ENCODE measurements at regions not wholly inside any gene's neighbourhood (a gene's known extent, or its start where the extent isn't known, plus 50 kb on each side); places are given as distances from the start of the nearest gene placed in this dataset.

- H3K4me3 ChIP-seq (ENCODE audit: low read depth in 1 of 2, low read length in 2 of 2) = no peak overlapping the region
- H3K4me1 ChIP-seq (ENCODE audit: control insufficient read depth in 2 of 2, insufficient read depth in 2 of 2, low read length in 1 of 2) = no peaks in the 10 kb centered on the region
- H3K27me3 ChIP-seq (ENCODE audit: control insufficient read depth in 1 of 2, insufficient read depth in 2 of 2, low read length in 2 of 2) = no peaks in the 10 kb centered on the region
- 84 to 88% methylated on average over 2 of the region's 2 CpGs for WGBS, 2 donors
- peaks cover 0 to 4% of the 10 kb centered on the region in 2 donors for H3K9me3 ChIP-seq (ENCODE audit: control insufficient read depth in 2 of 2, insufficient read depth in 1 of 2, low read depth in 1 of 2, low read length in 1 of 2)
- H3K27ac ChIP-seq (ENCODE audit: low read depth in 2 of 2, low read length in 1 of 2) = no peak overlapping the region
- H3K36me3 ChIP-seq (ENCODE audit: control insufficient read depth in 2 of 2, insufficient read depth in 2 of 2, low read length in 1 of 2) = no peaks in the 10 kb centered on the region
These were observed 646.2 kb upstream of the MIR17HG start for GRCh38 chr13:90701264-90701663.

DNA sequence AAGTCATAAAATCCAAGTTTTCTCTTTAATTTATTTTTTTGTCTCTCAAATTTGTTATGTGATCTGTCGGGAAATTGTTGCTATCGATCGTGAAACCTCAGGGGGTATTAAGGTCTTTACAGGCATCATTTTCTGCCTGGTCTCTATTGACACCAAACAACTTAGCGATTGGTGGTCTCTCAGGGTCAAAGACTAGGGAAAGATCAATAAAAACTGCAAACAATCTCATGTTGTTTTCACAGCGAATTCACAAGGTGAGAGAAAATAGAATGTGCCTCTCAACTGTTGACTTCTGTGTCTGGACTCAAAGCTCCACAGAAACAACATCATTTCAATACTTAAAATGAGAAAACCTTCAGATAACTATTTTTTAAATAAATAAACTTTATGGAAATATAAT, 645.4 kb upstream of the MIR17HG start:
- 67% methylated on average over 5 of the region's 5 CpGs for WGBS, 2 donors
- Histone ChIP-seq H3K36me3 (ENCODE audit: control insufficient read depth in 2 of 2, insufficient read depth in 2 of 2, low read length in 1 of 2) (no peaks in the 10 kb centered on the region), H3K9me3 (ENCODE audit: control insufficient read depth in 2 of 2, insufficient read depth in 1 of 2, low read depth in 1 of 2, low read length in 1 of 2) (peaks cover 0 to 4% of the 10 kb centered on the region in 2 donors), H3K27me3 (ENCODE audit: control insufficient read depth in 1 of 2, insufficient read depth in 2 of 2, low read length in 2 of 2) (no peaks in the 10 kb centered on the region), H3K4me1 (ENCODE audit: control insufficient read depth in 2 of 2, insufficient read depth in 2 of 2, low read length in 1 of 2) (no peaks in the 10 kb centered on the region), H3K27ac (ENCODE audit: low read depth in 2 of 2, low read length in 1 of 2) (no peak overlapping the region), H3K4me3 (ENCODE audit: low read depth in 1 of 2, low read length in 2 of 2) (no peak overlapping the region)

- Histone ChIP-seq H3K4me1 (ENCODE audit: control insufficient read depth in 2 of 2, insufficient read depth in 2 of 2, low read length in 1 of 2) (no peaks in the 10 kb centered on the region), H3K36me3 (ENCODE audit: control insufficient read depth in 2 of 2, insufficient read depth in 2 of 2, low read length in 1 of 2) (no peaks in the 10 kb centered on the region), H3K27me3 (ENCODE audit: control insufficient read depth in 1 of 2, insufficient read depth in 2 of 2, low read length in 2 of 2) (no peaks in the 10 kb centered on the region), H3K4me3 (ENCODE audit: low read depth in 1 of 2, low read length in 2 of 2) (no peak overlapping the region), H3K27ac (ENCODE audit: low read depth in 2 of 2, low read length in 1 of 2) (no peak overlapping the region), H3K9me3 (ENCODE audit: control insufficient read depth in 2 of 2, insufficient read depth in 1 of 2, low read depth in 1 of 2, low read length in 1 of 2) (no peaks in the 10 kb centered on the region)
- WGBS, 2 donors = 66 to 83% methylated on average over 4 of the region's 4 CpGs
These were observed 640.9 kb upstream of the MIR17HG start for GRCh38 chr13:90706631-90707030.

DNA sequence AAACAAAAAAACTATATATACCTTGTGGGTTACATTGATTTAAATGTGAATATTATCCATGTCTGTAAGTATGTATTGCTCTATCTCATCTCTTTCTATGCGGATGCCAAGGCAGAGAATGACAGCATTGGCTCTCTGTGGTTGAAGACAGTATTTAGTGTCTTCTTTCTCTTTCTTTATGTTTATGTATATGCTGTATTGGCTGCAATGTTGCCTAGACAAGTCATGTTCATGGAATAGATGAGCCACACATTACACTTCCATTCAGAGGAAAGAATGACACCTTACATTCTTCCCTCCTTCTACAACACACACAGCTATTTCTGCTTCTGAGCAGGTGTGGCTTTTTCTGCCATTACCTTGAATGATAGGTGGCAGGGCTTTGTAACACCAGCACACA, 639.4 kb upstream of the MIR17HG start:
- Histone ChIP-seq H3K4me1 (ENCODE audit: control insufficient read depth in 2 of 2, insufficient read depth in 2 of 2, low read length in 1 of 2) (no peaks in the 10 kb centered on the region), H3K27me3 (ENCODE audit: control insufficient read depth in 1 of 2, insufficient read depth in 2 of 2, low read length in 2 of 2) (no peaks in the 10 kb centered on the region), H3K9me3 (ENCODE audit: control insufficient read depth in 2 of 2, insufficient read depth in 1 of 2, low read depth in 1 of 2, low read length in 1 of 2) (no peaks in the 10 kb centered on the region), H3K27ac (ENCODE audit: low read depth in 2 of 2, low read length in 1 of 2) (no peak overlapping the region), H3K4me3 (ENCODE audit: low read depth in 1 of 2, low read length in 2 of 2) (no peak overlapping the region), H3K36me3 (ENCODE audit: control insufficient read depth in 2 of 2, insufficient read depth in 2 of 2, low read length in 1 of 2) (no peaks in the 10 kb centered on the region)
- WGBS, 2 donors = 90 to 95% methylated on average over 1 of the region's 1 CpG

GRCh38 chr13:90709319-90709718, 638.2 kb upstream of the MIR17HG start:
- no peak overlapping the region for H3K27ac ChIP-seq (ENCODE audit: low read depth in 2 of 2, low read length in 1 of 2)
- no peaks in the 10 kb centered on the region for H3K27me3 ChIP-seq (ENCODE audit: control insufficient read depth in 1 of 2, insufficient read depth in 2 of 2, low read length in 2 of 2)
- 88 to 90% methylated on average over 1 of the region's 1 CpG for WGBS, 2 donors
- H3K36me3 ChIP-seq (ENCODE audit: control insufficient read depth in 2 of 2, insufficient read depth in 2 of 2, low read length in 1 of 2) = no peaks in the 10 kb centered on the region
- no peak overlapping the region for H3K4me3 ChIP-seq (ENCODE audit: low read depth in 1 of 2, low read length in 2 of 2)
- no peaks in the 10 kb centered on the region for H3K9me3 ChIP-seq (ENCODE audit: control insufficient read depth in 2 of 2, insufficient read depth in 1 of 2, low read depth in 1 of 2, low read length in 1 of 2)
- H3K4me1 ChIP-seq (ENCODE audit: control insufficient read depth in 2 of 2, insufficient read depth in 2 of 2, low read length in 1 of 2) = no peaks in the 10 kb centered on the region

- WGBS, 2 donors = 42 to 58% methylated on average over 5 of the region's 5 CpGs
- H3K36me3 ChIP-seq (ENCODE audit: control insufficient read depth in 2 of 2, insufficient read depth in 2 of 2, low read length in 1 of 2) = no peaks in the 10 kb centered on the region
- H3K27me3 ChIP-seq (ENCODE audit: control insufficient read depth in 1 of 2, insufficient read depth in 2 of 2, low read length in 2 of 2) = no peaks in the 10 kb centered on the region
- H3K4me3 ChIP-seq (ENCODE audit: low read depth in 1 of 2, low read length in 2 of 2) = no peak overlapping the region
- no peaks in the 10 kb centered on the region for H3K4me1 ChIP-seq (ENCODE audit: control insufficient read depth in 2 of 2, insufficient read depth in 2 of 2, low read length in 1 of 2)
- no peaks in the 10 kb centered on the region for H3K9me3 ChIP-seq (ENCODE audit: control insufficient read depth in 2 of 2, insufficient read depth in 1 of 2, low read depth in 1 of 2, low read length in 1 of 2)
- no peak overlapping the region for H3K27ac ChIP-seq (ENCODE audit: low read depth in 2 of 2, low read length in 1 of 2)
These were observed 637.2 kb upstream of the MIR17HG start for GRCh38 chr13:90710164-90710759.

- no peak overlapping the region for H3K4me3 ChIP-seq (ENCODE audit: low read depth in 1 of 2, low read length in 2 of 2)
- H3K36me3 ChIP-seq (ENCODE audit: control insufficient read depth in 2 of 2, insufficient read depth in 2 of 2, low read length in 1 of 2) = no peaks in the 10 kb centered on the region
These were observed 633.9 kb upstream of the MIR17HG start for GRCh38 chr13:90713441-90714133.

GRCh38 chr13:90715485-90715884, 632.0 kb upstream of the MIR17HG start:
- Histone ChIP-seq H3K4me3 (ENCODE audit: low read depth in 1 of 2, low read length in 2 of 2) (no peak overlapping the region), H3K27ac (ENCODE audit: low read depth in 2 of 2, low read length in 1 of 2) (no peak overlapping the region), H3K36me3 (ENCODE audit: control insufficient read depth in 2 of 2, insufficient read depth in 2 of 2, low read length in 1 of 2) (no peaks in the 10 kb centered on the region), H3K9me3 (ENCODE audit: control insufficient read depth in 2 of 2, insufficient read depth in 1 of 2, low read depth in 1 of 2, low read length in 1 of 2) (no peaks in the 10 kb centered on the region), H3K4me1 (ENCODE audit: control insufficient read depth in 2 of 2, insufficient read depth in 2 of 2, low read length in 1 of 2) (no peaks in the 10 kb centered on the region), H3K27me3 (ENCODE audit: control insufficient read depth in 1 of 2, insufficient read depth in 2 of 2, low read length in 2 of 2) (no peaks in the 10 kb centered on the region)
- whole genome bisulfite sequencing, 2 donors = 76 to 78% methylated on average over 1 of the region's 1 CpG

More at GRCh38 chr13:90713441-90714133, 633.9 kb upstream of the MIR17HG start:
- no peaks in the 10 kb centered on the region for H3K27me3 ChIP-seq (ENCODE audit: control insufficient read depth in 1 of 2, insufficient read depth in 2 of 2, low read length in 2 of 2)
- no peaks in the 10 kb centered on the region for H3K9me3 ChIP-seq (ENCODE audit: control insufficient read depth in 2 of 2, insufficient read depth in 1 of 2, low read depth in 1 of 2, low read length in 1 of 2)
- H3K27ac ChIP-seq (ENCODE audit: low read depth in 2 of 2, low read length in 1 of 2) = no peak overlapping the region
- 89 to 97% methylated on average over 4 of the region's 4 CpGs for WGBS, 2 donors
- no peaks in the 10 kb centered on the region for H3K4me1 ChIP-seq (ENCODE audit: control insufficient read depth in 2 of 2, insufficient read depth in 2 of 2, low read length in 1 of 2)

DNA sequence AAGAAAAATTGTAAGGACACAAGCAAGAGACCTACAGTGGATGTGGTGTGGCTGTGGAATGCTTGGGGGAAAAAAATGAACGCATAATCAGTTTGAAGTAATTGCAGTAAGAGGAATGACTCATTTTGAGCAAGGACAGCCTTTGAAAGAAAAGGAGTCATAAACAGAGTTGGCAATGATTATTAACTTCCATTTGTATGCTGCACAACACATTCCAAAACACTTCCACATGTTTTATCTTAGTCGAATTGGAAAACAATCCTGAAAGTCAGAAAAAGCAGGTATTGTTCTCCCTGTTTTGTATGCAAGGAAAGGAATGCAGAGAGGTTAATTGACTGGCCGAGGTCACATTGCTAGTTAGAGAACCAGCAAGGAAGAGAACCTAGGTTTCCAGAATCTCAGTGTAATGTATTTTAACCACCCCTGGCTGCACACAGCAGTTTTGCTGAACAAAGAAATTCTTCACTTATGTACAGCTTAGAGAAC, 630.0 kb upstream of the MIR17HG start:
- Histone ChIP-seq H3K27ac (ENCODE audit: low read depth in 2 of 2, low read length in 1 of 2) (no peak overlapping the region), H3K4me1 (ENCODE audit: control insufficient read depth in 2 of 2, insufficient read depth in 2 of 2, low read length in 1 of 2) (no peaks in the 10 kb centered on the region), H3K27me3 (ENCODE audit: control insufficient read depth in 1 of 2, insufficient read depth in 2 of 2, low read length in 2 of 2) (no peaks in the 10 kb centered on the region), H3K36me3 (ENCODE audit: control insufficient read depth in 2 of 2, insufficient read depth in 2 of 2, low read length in 1 of 2) (no peaks in the 10 kb centered on the region), H3K4me3 (ENCODE audit: low read depth in 1 of 2, low read length in 2 of 2) (no peak overlapping the region), H3K9me3 (ENCODE audit: control insufficient read depth in 2 of 2, insufficient read depth in 1 of 2, low read depth in 1 of 2, low read length in 1 of 2) (no peaks in the 10 kb centered on the region)
- WGBS, 2 donors = 30 to 35% methylated on average over 3 of the region's 3 CpGs

GRCh38 chr13:90719461-90719860, 628.0 kb upstream of the MIR17HG start:
- no peaks in the 10 kb centered on the region for H3K4me1 ChIP-seq (ENCODE audit: control insufficient read depth in 2 of 2, insufficient read depth in 2 of 2, low read length in 1 of 2)

More at GRCh38 chr13:90719461-90719860, 628.0 kb upstream of the MIR17HG start:
- Histone ChIP-seq H3K27me3 (ENCODE audit: control insufficient read depth in 1 of 2, insufficient read depth in 2 of 2, low read length in 2 of 2) (no peaks in the 10 kb centered on the region), H3K27ac (ENCODE audit: low read depth in 2 of 2, low read length in 1 of 2) (no peak overlapping the region), H3K36me3 (ENCODE audit: control insufficient read depth in 2 of 2, insufficient read depth in 2 of 2, low read length in 1 of 2) (no peaks in the 10 kb centered on the region), H3K4me3 (ENCODE audit: low read depth in 1 of 2, low read length in 2 of 2) (no peak overlapping the region), H3K9me3 (ENCODE audit: control insufficient read depth in 2 of 2, insufficient read depth in 1 of 2, low read depth in 1 of 2, low read length in 1 of 2) (no peaks in the 10 kb centered on the region)
- WGBS, 2 donors = 80 to 86% methylated on average over 3 of the region's 3 CpGs

Measured in esophagus (tissue), 2 donors.